Ishikawa (cell line): ENCODE measurements at regions not wholly inside any gene's neighbourhood (a gene's known extent, or its start where the extent isn't known, plus 50 kb on each side); places are given as distances from the start of the nearest gene placed in this dataset.

Source experiments
- CEBPB ChIP-seq: IDR thresholded peaks from 2 replicates; pipeline ENCODE4 v1.6.1; 2012
- CREB1 ChIP-seq: IDR thresholded peaks from 2 replicates; pipeline ENCODE4 v1.6.1; 2012; ENCODE audit warnings: low read depth
- EGR1 ChIP-seq: IDR thresholded peaks from 2 replicates; pipeline ENCODE4 v1.6.1; 2012
- EP300 ChIP-seq: IDR thresholded peaks from 2 replicates; pipeline ENCODE4 v1.6.1; 2012; ENCODE audit warnings: borderline replicate concordance
- FOXM1 ChIP-seq: IDR thresholded peaks from 2 replicates; pipeline ENCODE4 v1.6.1; 2012; ENCODE audit warnings: low read depth, borderline replicate concordance
- MAX ChIP-seq: IDR thresholded peaks from 2 replicates; pipeline ENCODE4 v1.6.1; 2012
- RAD21 ChIP-seq: IDR thresholded peaks from 2 replicates; pipeline ENCODE4 v1.6.1; 2012; ENCODE audit warnings: low read depth
- REST ChIP-seq: IDR thresholded peaks from 2 replicates; pipeline ENCODE4 v1.6.1; 2012; ENCODE audit warnings: low read depth, mild to moderate bottlenecking
- TAF1 ChIP-seq: IDR thresholded peaks from 2 replicates; pipeline ENCODE4 v1.6.1; 2012; ENCODE audit warnings: low read depth, mild to moderate bottlenecking
- TCF12 ChIP-seq: IDR thresholded peaks from 2 replicates; pipeline ENCODE4 v1.6.1; 2012; ENCODE audit warnings: low read depth
- USF1 ChIP-seq: IDR thresholded peaks from 2 replicates; pipeline ENCODE4 v1.6.1; 2012
- YY1 ChIP-seq: IDR thresholded peaks from 2 replicates; pipeline ENCODE4 v1.6.1; 2012; ENCODE audit warnings: low read depth
- ZBTB7A ChIP-seq: IDR thresholded peaks from 2 replicates; pipeline ENCODE4 v1.6.1; 2012; ENCODE audit warnings: low read depth

GRCh38 chr9:126217797-126218196, 108.8 kb upstream of the MVB12B start:
- TF ChIP-seq REST (no peak), CEBPB (no peak), CREB1 (no peak), TAF1 (no peak), FOXM1 (no peak), EP300 (no peak), EGR1 (no peak), MAX (no peak), YY1 (no peak), RAD21 (no peak), USF1 (no peak), TCF12 (no peak), ZBTB7A (no peak)
